Left ventricle myocardium inferior (tissue), 1 donor: ENCODE measurements at regions not wholly inside any gene's neighbourhood (a gene's known extent, or its start where the extent isn't known, plus 50 kb on each side); places are given as distances from the start of the nearest gene placed in this dataset.

ENCODE experiments used
- DNase-seq: peaks from one replicate; pipeline ENCODE4 v3.0.0-alpha.2; 2020
- H3K27ac ChIP-seq: fragments of 200-600 bp; replicated peaks from 2 replicates; pipeline ENCODE4 v1.8.0; 2021
- H3K27me3 ChIP-seq: fragments of 200-600 bp; 2 replicates; pipeline ENCODE4 v1.8.0; 2021; ENCODE audit warnings: low read depth
- H3K36me3 ChIP-seq: fragments of 200-600 bp; 2 replicates; pipeline ENCODE4 v1.8.0; 2021
- H3K4me1 ChIP-seq: fragments of 200-600 bp; 2 replicates; pipeline ENCODE4 v1.8.0; 2021
- H3K4me3 ChIP-seq: fragments of 200-600 bp; 2 replicates; pipeline ENCODE4 v1.8.0; 2021; ENCODE audit warnings: mild to moderate bottlenecking, moderate library complexity
- H3K9me3 ChIP-seq: fragments of 200-600 bp; replicated peaks from 2 replicates; pipeline ENCODE4 v1.8.0; 2021
- intact Hi-C: fragments of 100-400 bp; cut with micrococcal nuclease; formaldehyde crosslinking; loops from one replicate; pipeline ENCODE4 v1.11.0; 2022
- TF ChIP-seq, protein P1 (sequence below): fragments of 200-600 bp; IDR thresholded peaks from 2 replicates; pipeline ENCODE4 v1.8.0; 2021; ENCODE audit warnings: antibody characterized with exemption, mild to moderate bottlenecking, borderline replicate concordance
- donor health status: DM: no; HTN: yes; CAD: no; lungs with severe emphysema.

DNA sequence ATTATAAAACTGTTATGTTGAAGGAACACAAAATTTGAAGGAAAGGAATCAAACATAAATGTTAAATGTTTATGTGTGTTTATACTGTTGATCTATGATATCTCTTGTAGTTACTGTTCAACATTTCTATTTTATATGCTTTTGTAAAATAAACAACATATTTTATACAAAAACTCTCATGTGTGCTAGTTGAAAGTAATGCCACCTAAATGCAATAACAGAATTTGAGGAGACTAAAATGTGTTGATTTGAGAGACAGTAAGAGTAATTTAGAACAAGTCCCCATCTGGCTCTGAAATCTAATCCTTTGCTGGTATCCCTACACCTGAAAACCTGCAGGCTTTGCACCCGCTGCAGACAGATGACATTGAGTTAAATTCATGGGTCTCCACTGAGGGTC, 95.7 kb upstream of the TOP3B start:
- DNase-seq, result no peak
- H3K27me3 ChIP-seq, result peaks cover 99% of the 10 kb centered on the region
- no peaks in the 10 kb centered on the region for H3K9me3 ChIP-seq
- no peak overlapping the region for H3K27ac ChIP-seq
- TF ChIP-seq, protein P1, sequence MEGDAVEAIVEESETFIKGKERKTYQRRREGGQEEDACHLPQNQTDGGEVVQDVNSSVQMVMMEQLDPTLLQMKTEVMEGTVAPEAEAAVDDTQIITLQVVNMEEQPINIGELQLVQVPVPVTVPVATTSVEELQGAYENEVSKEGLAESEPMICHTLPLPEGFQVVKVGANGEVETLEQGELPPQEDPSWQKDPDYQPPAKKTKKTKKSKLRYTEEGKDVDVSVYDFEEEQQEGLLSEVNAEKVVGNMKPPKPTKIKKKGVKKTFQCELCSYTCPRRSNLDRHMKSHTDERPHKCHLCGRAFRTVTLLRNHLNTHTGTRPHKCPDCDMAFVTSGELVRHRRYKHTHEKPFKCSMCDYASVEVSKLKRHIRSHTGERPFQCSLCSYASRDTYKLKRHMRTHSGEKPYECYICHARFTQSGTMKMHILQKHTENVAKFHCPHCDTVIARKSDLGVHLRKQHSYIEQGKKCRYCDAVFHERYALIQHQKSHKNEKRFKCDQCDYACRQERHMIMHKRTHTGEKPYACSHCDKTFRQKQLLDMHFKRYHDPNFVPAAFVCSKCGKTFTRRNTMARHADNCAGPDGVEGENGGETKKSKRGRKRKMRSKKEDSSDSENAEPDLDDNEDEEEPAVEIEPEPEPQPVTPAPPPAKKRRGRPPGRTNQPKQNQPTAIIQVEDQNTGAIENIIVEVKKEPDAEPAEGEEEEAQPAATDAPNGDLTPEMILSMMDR, result no peak
- no peak overlapping the region for H3K4me3 ChIP-seq
- H3K36me3 ChIP-seq, result no peaks in the 10 kb centered on the region
- H3K4me1 ChIP-seq, result no peaks in the 10 kb centered on the region
- intact Hi-C loops, result no loop called here

DNA sequence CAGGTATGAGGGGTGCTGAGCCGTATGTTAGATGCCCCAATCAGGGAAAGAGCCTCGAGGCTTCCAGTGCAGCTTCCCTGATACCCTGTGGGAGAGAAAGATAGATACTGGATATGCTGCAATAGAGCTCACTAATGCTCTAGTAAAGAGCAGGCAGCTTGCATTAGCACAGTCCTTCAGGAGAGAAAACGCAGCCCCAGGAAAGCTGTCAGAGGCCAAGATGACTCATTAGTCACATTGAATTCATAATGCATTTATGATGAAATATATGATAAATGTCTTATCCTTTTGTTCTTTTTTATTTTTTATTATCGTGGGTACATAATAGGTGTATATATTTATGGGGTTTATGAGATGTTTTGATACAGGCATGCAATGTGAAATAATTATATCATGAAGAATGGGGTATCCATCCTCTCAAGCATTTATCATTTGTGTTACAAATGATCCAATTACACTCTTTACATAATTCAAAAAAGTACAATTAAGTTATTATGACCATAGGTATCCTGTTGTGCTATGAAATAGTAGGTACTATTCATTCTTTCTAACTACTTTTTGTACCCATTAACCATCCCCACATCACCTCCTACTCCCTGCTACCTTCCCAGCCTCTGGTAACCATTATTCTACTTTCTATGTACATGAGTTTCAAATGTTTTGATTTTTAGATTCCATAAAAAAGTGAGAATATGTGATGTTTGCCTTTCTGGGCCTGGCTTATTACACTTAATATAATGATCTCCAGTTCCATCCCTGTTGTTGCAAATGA, 94.5 kb upstream of the TOP3B start:
- TF ChIP-seq, protein P1, result no peak
- intact Hi-C loops, result no loop called here
- H3K27ac ChIP-seq, result no peak overlapping the region
- H3K36me3 ChIP-seq, result no peaks in the 10 kb centered on the region
- H3K9me3 ChIP-seq, result no peaks in the 10 kb centered on the region
- H3K4me3 ChIP-seq, result no peak overlapping the region
- no peaks in the 10 kb centered on the region for H3K4me1 ChIP-seq
- DNase-seq, result no peak
- peaks cover 90% of the 10 kb centered on the region for H3K27me3 ChIP-seq

DNA sequence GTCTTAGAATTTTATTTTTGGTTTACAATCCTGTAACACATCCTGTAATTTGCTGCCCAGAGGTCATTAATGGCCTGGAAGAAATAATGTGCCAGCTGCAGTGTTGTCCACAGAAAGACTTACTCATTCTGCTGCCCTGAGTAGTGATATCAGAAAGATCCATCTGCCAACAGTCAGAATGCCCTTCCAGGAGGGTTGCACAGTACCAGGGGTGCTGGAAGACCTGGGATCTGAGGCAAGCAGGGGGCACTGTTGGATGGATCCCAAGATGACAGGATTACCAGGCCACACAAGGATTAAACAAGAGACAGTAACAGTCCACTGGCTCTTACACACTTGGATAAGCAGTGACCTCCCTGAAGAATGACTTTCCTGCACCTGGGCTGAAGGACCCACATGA, 93.8 kb upstream of the TOP3B start:
- Histone ChIP-seq H3K27me3 (peaks cover 90% of the 10 kb centered on the region), H3K27ac (no peak overlapping the region), H3K9me3 (no peaks in the 10 kb centered on the region), H3K4me1 (no peaks in the 10 kb centered on the region), H3K4me3 (no peak overlapping the region), H3K36me3 (no peaks in the 10 kb centered on the region)
- TF ChIP-seq, protein P1, result no peak
- intact Hi-C loops, result no loop called here
- no peak for DNase-seq

DNA sequence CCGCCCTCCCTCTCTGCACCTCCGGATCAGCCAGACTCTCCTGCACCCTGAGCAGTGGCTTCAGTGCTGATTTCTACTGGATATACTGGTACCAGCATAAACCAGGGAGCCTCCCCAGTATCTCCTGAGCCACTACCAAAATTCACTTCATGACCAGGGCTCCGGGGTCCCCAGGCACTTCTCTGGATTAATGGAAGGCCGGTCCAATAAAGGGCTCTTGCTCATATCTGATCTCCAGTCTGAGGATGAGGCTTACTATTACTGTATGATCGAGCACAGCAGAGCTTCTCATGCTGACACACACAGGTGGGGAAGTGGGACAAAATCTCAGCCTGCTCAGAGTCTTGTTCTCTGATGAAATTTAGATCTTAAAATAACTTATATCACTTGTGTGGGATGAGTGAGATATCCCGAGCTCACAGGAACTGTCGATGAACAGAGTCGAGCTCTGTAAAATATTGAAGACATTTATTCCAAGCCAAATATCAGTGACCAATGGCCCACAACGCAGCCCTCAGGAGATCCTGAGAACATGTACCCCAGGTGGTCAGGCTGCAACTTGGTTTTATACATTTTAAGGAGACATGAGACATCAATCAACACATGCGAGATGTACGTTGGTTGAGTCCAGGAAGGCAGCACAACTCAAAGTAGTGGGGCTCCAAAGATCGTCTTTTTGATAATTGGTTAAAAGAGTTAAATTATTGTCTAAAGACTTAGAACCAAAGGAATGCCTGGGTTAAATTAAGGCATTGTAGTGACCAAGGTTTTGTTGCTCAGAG, 93.0 kb upstream of the TOP3B start:
- H3K9me3 ChIP-seq, result no peaks in the 10 kb centered on the region
- TF ChIP-seq, protein P1, result no peak
- no peaks in the 10 kb centered on the region for H3K4me1 ChIP-seq
- no peak for DNase-seq
- peaks cover 90% of the 10 kb centered on the region for H3K27me3 ChIP-seq
- no peaks in the 10 kb centered on the region for H3K36me3 ChIP-seq
- intact Hi-C loops, result no loop called here
- H3K27ac ChIP-seq, result no peak overlapping the region
- no peak overlapping the region for H3K4me3 ChIP-seq

DNA sequence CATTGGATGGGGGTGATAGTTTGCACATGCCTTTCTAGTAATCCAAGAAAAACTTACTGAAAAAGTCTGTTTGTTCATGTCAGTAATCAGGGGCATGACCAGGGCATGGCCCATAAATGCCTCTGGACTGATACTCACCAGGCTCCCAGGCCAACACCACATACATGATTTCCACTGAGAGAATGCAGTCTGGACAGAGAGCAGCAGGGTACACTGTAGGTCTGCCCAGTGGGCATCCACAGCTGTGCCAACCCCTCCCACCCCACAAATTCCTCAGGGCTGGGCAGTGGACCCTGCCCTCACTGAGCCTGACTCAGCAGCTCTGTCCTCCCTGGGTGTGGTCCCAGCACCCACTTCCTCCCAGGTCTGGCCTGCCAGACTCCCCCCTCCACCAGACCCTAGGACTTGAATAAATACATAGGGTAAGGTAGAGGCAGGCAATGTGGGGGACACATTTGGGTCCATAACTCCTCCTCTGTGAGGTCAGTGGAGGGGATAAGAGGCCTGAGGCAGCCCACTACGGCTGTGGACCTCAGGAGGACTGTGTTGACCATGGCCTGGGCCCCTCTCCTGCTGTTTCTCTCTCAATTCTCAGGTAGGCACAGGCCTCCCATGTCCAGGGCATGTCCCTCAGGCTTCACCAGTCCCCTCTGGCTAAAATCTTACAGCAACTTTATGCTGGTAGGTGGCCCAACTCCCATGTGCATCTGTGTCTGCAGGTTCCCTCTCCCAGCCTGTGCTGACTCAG, 92.2 kb upstream of the TOP3B start:
- intact Hi-C loops, result no loop called here
- no peak overlapping the region for H3K27ac ChIP-seq
- H3K9me3 ChIP-seq, result no peaks in the 10 kb centered on the region
- H3K4me1 ChIP-seq, result no peaks in the 10 kb centered on the region
- H3K27me3 ChIP-seq, result peaks cover 90% of the 10 kb centered on the region
- no peaks in the 10 kb centered on the region for H3K36me3 ChIP-seq
- H3K4me3 ChIP-seq, result no peak overlapping the region
- no peak for DNase-seq
- TF ChIP-seq, protein P1, result no peak
